ENCODE measurements at regions not wholly inside any gene's neighbourhood (a gene's known extent, or its start where the extent isn't known, plus 50 kb on each side); places are given as distances from the start of the nearest gene placed in this dataset.
"Not testable (repeated sequence)": the region's sequence is repeated elsewhere in the genome, so short reads cannot be mapped to it uniquely, and the experiment has no call there.

GRCh38 chr10:33952692-33953360 is 618.4 kb upstream of the NRP1 start:
- FAIRE-seq, result no peak

- FAIRE-seq, result no peak
Measured at GRCh38 chr10:33950206-33950605, 615.7 kb upstream of the NRP1 start.

- FAIRE-seq, result no peak
Measured at GRCh38 chr10:33947544-33947943, 613.1 kb upstream of the NRP1 start.

GRCh38 chr10:33945051-33945450 is 610.6 kb upstream of the NRP1 start:
- FAIRE-seq, result no peak

- FAIRE-seq, result no peak
Measured at GRCh38 chr10:33942508-33942907, 608.0 kb upstream of the NRP1 start.

GRCh38 chr10:33939892-33940291 is 605.4 kb upstream of the NRP1 start:
- FAIRE-seq, result no peak

GRCh38 chr10:33939410-33939809 is 604.9 kb upstream of the NRP1 start:
- FAIRE-seq, result no peak

GRCh38 chr10:33938001-33938400 is 603.5 kb upstream of the NRP1 start:
- no peak for FAIRE-seq

- FAIRE-seq, result peak; percentile 31
Measured at GRCh38 chr10:33937036-33937730, 602.7 kb upstream of the NRP1 start.

GRCh38 chr10:33935350-33935749 is 600.9 kb upstream of the NRP1 start:
- no peak for FAIRE-seq

- no peak for FAIRE-seq
Measured at GRCh38 chr10:33930079-33930478, 595.6 kb upstream of the NRP1 start.

- no peak for FAIRE-seq
Measured at GRCh38 chr10:33927347-33927746, 592.9 kb upstream of the NRP1 start.

- no peak for FAIRE-seq
Measured at GRCh38 chr10:33921970-33922605, 587.6 kb upstream of the NRP1 start.

GRCh38 chr10:33920351-33920750 is 585.9 kb upstream of the NRP1 start:
- FAIRE-seq, result no peak

- no peak for FAIRE-seq
Measured at GRCh38 chr10:33919244-33919643, 584.8 kb upstream of the NRP1 start.

GRCh38 chr10:33917069-33917780 is 582.8 kb upstream of the NRP1 start:
- FAIRE-seq, result no peak

GRCh38 chr10:33914746-33915145 is 580.3 kb upstream of the NRP1 start:
- FAIRE-seq, result no peak

GRCh38 chr10:33913194-33913593 is 578.7 kb upstream of the NRP1 start:
- no peak for FAIRE-seq

GRCh38 chr10:33909476-33909875 is 575.0 kb upstream of the NRP1 start:
- FAIRE-seq, result not testable (repeated sequence)

- FAIRE-seq, result peak; percentile 29
Measured at GRCh38 chr10:33901166-33901565, 566.7 kb upstream of the NRP1 start.

GRCh38 chr10:33900596-33900995 is 566.1 kb upstream of the NRP1 start:
- FAIRE-seq, result peak; percentile 41

- peak; percentile 26 for FAIRE-seq
Measured at GRCh38 chr10:33899578-33900531, 565.4 kb upstream of the NRP1 start.
